Heart right ventricle (tissue), 16 donors: ENCODE measurements at regions not wholly inside any gene's neighbourhood (a gene's known extent, or its start where the extent isn't known, plus 50 kb on each side); places are given as distances from the start of the nearest gene placed in this dataset.

Source experiments
- ATAC-seq, 8 donors: fragments of 200-7000 bp; cut with Tn5 transposase; one replicate each; pipeline ENCODE4 v1.9.1; 2020; ENCODE audit warnings: mild to moderate bottlenecking in 8 of 8, moderate library complexity in 8 of 8, moderate number of reproducible peaks in 1 of 8
- DNase-seq, 2 donors: peaks; one replicate each; pipeline ENCODE4 v3.0.0-alpha.2; 2020
- H3K27ac ChIP-seq, 10 donors: fragments of 200-600 bp; sonication (generic) in 2 of 10; one replicate each; pipeline versions ENCODE4 v1.5.0 to v1.8.0; 2020 to 2022; ENCODE audit warnings: mild to moderate bottlenecking in 3 of 10
- H3K27me3 ChIP-seq, 7 donors: fragments of 200-600 bp; one replicate each; pipeline ENCODE4 v1.8.0; 2021 to 2022; ENCODE audit warnings: mild to moderate bottlenecking in 2 of 7
- H3K36me3 ChIP-seq, 9 donors: fragments of 200-600 bp; sonication (generic) in 1 of 9; one replicate each; pipeline versions ENCODE4 v1.5.0 to v1.8.0; 2020 to 2022; ENCODE audit warnings: mild to moderate bottlenecking in 2 of 9
- H3K4me1 ChIP-seq, 9 donors: fragments of 200-600 bp; sonication (generic) in 1 of 9; one replicate each; pipeline versions ENCODE4 v1.5.0 to v1.8.0; 2020 to 2022; ENCODE audit warnings: mild to moderate bottlenecking in 4 of 9
- H3K4me3 ChIP-seq, 10 donors: fragments of 200-600 bp; sonication (generic) in 2 of 10; one replicate each; pipeline versions ENCODE4 v1.5.0 to v1.8.0; 2020 to 2022; ENCODE audit warnings: mild to moderate bottlenecking in 7 of 10, moderate library complexity in 2 of 10
- H3K9me3 ChIP-seq, 11 donors: fragments of 200-600 bp in 10 of 11; sonication (generic) in 2 of 11; one replicate each; pipeline versions ENCODE4 v1.5.0 to v1.8.0; 2013 to 2022; ENCODE audit warnings: mild to moderate bottlenecking in 2 of 11, control low read depth in 1 of 11, moderate library complexity in 1 of 11
- CTCF ChIP-seq, 9 donors: fragments of 200-600 bp; sonication (generic) in 2 of 9; IDR thresholded peaks; one replicate each; pipeline versions ENCODE4 v1.5.0 to v1.8.0; 2021 to 2022; ENCODE audit warnings: antibody characterized with exemption in 9 of 9, mild to moderate bottlenecking in 5 of 9, moderate library complexity in 1 of 9
- WGBS, 2 donors: extraction: QIAGEN DNeasy Blood & Tissue Kit; methylation state at CpG; one replicate each; pipeline ENCODE4 v1.1.7; 2013; ENCODE audit warnings: inconsistent platforms in 1 of 2; 5-methylcytosine and 5-hydroxymethylcytosine counted together
- intact Hi-C, 10 donors: fragments of 100-400 bp; cut with DNase I; formaldehyde crosslinking; loops; one replicate each; pipeline versions ENCODE4 v1.11.1 to v1.14.2; 2022
- donor health status: Arrhythmogenic right ventricular cardiomyopathy.
- donor health status: ischemic (EF 13 %, LVEDD 7.1; RV severe dilation, severe dysfunction).
- donor health status: healthy with polysubstance abuse.
- donor health status: DM: no; HTN: yes; CAD: no.
- donor health status: DM: no; HTN: no; CAD: no.
- donor health status: ischemic (EF 25% LVEDD 6.9; RV normal size, moderate dysfunction).
- donor health status: ischemic (EF 25% LVEDD 5.7; RV mildly dilated, moderate dysfunction).
- donor health status: healthy.
- donor health status: DM: yes; HTN: yes; CAD: no.
- donor health status: Ischemic cardiomyopathy.
- donor health status: ischemic (EF 35%, LVEDD 5.7; RV mildly dilated, moderate dysfunction).
- donor health status: nonischemic (EF 11% LVEDD 7.7; RV severe dilation, severe dysfunction).
- donor health status: DM: yes; HTN: yes; CAD: no.
- donor health status: PGD.
- donor health status: ischemic (EF 29% LVEDD 5.4; RV normal size, mild dysfunction).
- donor health status: nonischemic (EF 23%, LVEDD 6.1; RV moderate dilation, normal function).

DNA sequence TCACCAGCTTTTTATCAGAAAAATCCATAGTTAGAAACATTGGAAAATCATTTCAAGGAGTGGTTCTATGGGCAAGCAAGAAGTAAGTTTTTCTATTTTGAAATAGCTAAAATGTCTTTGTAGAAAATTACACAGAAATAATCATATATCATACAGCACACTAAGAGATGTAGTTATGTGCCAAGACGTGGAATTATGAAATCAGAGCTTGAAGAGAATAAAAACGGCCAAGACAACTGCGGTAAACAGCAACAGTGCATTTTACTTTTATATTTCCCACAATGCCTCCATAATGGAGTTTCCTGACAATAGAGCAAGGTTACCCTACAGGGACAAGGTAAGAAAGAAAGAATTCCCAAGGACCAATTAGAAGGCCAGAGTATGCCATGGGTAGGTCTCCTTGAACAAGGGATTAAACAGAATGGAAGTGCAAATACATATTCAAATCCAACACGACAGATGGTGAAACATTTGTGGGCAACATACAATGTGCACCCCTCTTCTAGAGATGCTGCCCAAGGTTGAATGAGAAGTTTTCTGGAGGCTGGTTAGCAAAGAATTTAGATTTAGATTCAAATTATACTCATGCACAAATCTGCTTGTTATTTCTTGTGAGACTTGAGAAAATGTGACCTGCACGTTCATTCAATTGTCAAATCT is 76.1 kb upstream of the BTG1 start:
- ATAC-seq (no peak), DNase-seq (no peak)
- Histone ChIP-seq H3K4me3 (no peak overlapping the region), H3K27me3 (no peaks in the 10 kb centered on the region), H3K36me3 (no peaks in the 10 kb centered on the region), H3K4me1 (peaks cover 0 to 25% (median 5%) of the 10 kb centered on the region in 9 donors), H3K9me3 (no peaks in the 10 kb centered on the region), H3K27ac (no peak overlapping the region)
- TF ChIP-seq CTCF (IDR thresholded peaks at IDR 0.05), result no peak
- WGBS, 2 donors, result 91 to 94% methylated on average over 5 of the region's 5 CpGs
- intact Hi-C loops, result loop anchor here in 1 of 10 donors (10.0 kb wide), 1 partner anchor 57 kb away; no protein-coding TSS in a partner anchor

- no peaks in the 10 kb centered on the region for H3K9me3 ChIP-seq
- ATAC-seq (no peak), DNase-seq (no peak)
- H3K4me3 ChIP-seq, result no peak overlapping the region
- no peaks in the 10 kb centered on the region for H3K36me3 ChIP-seq
- intact Hi-C loops, result no loop called here
- TF ChIP-seq CTCF (IDR thresholded peaks at IDR 0.05), result no peak
- peak overlapping the region in 1 of 10 donors; percentile 73 for H3K27ac ChIP-seq
- H3K27me3 ChIP-seq, result no peaks in the 10 kb centered on the region
- 91 to 92% methylated on average over 3 of the region's 3 CpGs for WGBS, 2 donors
- peaks cover 0 to 20% (median 0%) of the 10 kb centered on the region in 9 donors for H3K4me1 ChIP-seq
These were observed 72.9 kb upstream of the BTG1 start for GRCh38 chr12:92218394-92219077.

GRCh38 chr12:92216092-92216491 is 70.4 kb upstream of the BTG1 start:
- no peak overlapping the region for H3K27ac ChIP-seq
- no peaks in the 10 kb centered on the region for H3K27me3 ChIP-seq
- intact Hi-C loops, result no loop called here
- no peaks in the 10 kb centered on the region for H3K36me3 ChIP-seq
- DNase-seq, result no peak
- peak in 3 of 8 donors; percentile 38 to 65 (median 42) for ATAC-seq
- H3K4me1 ChIP-seq, result peaks cover 0 to 20% (median 0%) of the 10 kb centered on the region in 9 donors
- 28 to 31% methylated on average over 1 of the region's 1 CpG for WGBS, 2 donors
- H3K9me3 ChIP-seq, result peaks cover 0 to 4% (median 0%) of the 10 kb centered on the region in 11 donors
- TF ChIP-seq CTCF (IDR thresholded peaks at IDR 0.05), result no peak
- no peak overlapping the region for H3K4me3 ChIP-seq

- Histone ChIP-seq H3K27me3 (no peaks in the 10 kb centered on the region), H3K27ac (no peak overlapping the region), H3K9me3 (peaks cover 0 to 11% (median 0%) of the 10 kb centered on the region in 11 donors), H3K4me1 (peaks cover 0 to 20% (median 0%) of the 10 kb centered on the region in 9 donors), H3K4me3 (no peak overlapping the region), H3K36me3 (no peaks in the 10 kb centered on the region)
- no peak for TF ChIP-seq CTCF (IDR thresholded peaks at IDR 0.05)
- DNase-seq, result no peak
- 98 to 99% methylated on average over 5 of the region's 5 CpGs for WGBS, 2 donors
- intact Hi-C loops, result no loop called here
- ATAC-seq, result no peak
These were observed 69.7 kb upstream of the BTG1 start for GRCh38 chr12:92215358-92215757.
